ENCODE measurements at regions not wholly inside any gene's neighbourhood (a gene's known extent, or its start where the extent isn't known, plus 50 kb on each side); places are given as distances from the start of the nearest gene placed in this dataset.

DNA sequence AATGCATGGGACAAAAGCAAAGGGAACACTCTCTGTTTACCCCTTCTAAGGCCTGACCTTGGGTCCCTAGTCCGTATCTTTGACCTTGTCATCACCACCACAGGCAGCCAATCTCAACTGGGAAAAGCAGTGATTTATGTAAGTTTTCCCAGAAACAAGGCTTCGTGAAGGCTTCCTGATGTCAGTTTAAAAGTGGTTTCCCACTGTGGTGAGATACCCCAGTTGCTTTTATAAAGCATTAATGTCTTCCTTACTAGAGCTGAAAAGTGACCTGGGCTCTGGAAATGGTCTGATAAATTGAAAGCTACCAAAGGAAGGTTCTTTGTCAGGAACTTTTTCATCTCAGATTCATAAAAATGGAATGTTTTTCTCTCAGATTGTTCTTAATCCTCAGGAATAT, 536.4 kb upstream of the PTBP2 start:
- Histone ChIP-seq H2BK20ac (ENCODE audit: low read length) (no peak overlapping the region), H3K79me1 (ENCODE audit: low read depth, low read length) (no peaks in the 10 kb centered on the region), H3K23ac (ENCODE audit: insufficient read length) (no peak overlapping the region), H3K9me3 (ENCODE audit: insufficient read depth in 2 of 2, low read depth in 1 of 2, low read length in 1 of 2) (0 out of 4 replicates have a peak, but pooled peaks cover 0 to 2% of the 10 kb centered on the region in 2 experiments), H3K27me3 (replicated peaks in 1 of 4; ENCODE audit: control insufficient read depth in 3 of 4, extremely low read depth in 1 of 4, insufficient read depth in 3 of 4, low read length in 3 of 4) (no peaks in the 10 kb centered on the region), H4K20me1 (replicated peaks in 1 of 2; ENCODE audit: control insufficient read depth in 1 of 2, insufficient read depth in 2 of 2, low read length in 2 of 2) (no peaks in the 10 kb centered on the region), H2AFZ (ENCODE audit: low read length) (no peak overlapping the region), H3K79me2 (ENCODE audit: control insufficient read depth in 1 of 2, insufficient read depth in 2 of 2, low read length in 2 of 2) (no peaks in the 10 kb centered on the region), H3K4me3 (ENCODE audit: extremely low read depth in 1 of 4, insufficient read depth in 2 of 4, low read depth in 3 of 4, low read length in 4 of 4) (no peak overlapping the region), H3K14ac (ENCODE audit: insufficient read length) (no peak overlapping the region), H4K5ac (ENCODE audit: insufficient read length, low read depth, low read length) (no peak overlapping the region), H4K8ac (ENCODE audit: extremely low read depth, insufficient read depth, low read length) (no peak overlapping the region), H3K4me1 (replicated peaks in 1 of 4; ENCODE audit: control insufficient read depth in 3 of 4, insufficient read depth in 4 of 4, low read length in 3 of 4) (peaks cover 0 to 26% (median 4%) of the 10 kb centered on the region in 4 experiments; a peak in 2 of 7 replicates), H2AK5ac (ENCODE audit: low read depth, low read length) (no peak overlapping the region), H3K36me3 (ENCODE audit: control insufficient read depth in 2 of 4, insufficient read depth in 4 of 4, low read length in 3 of 4) (no peaks in the 10 kb centered on the region), H3K56ac (replicated peaks; ENCODE audit: insufficient read length, low read depth, low read length) (no peak overlapping the region), H2BK120ac (replicated peaks; ENCODE audit: low read depth, low read length) (no peak overlapping the region), H4K91ac (replicated peaks; ENCODE audit: insufficient read length, low read length) (no peak overlapping the region), H3K18ac (ENCODE audit: extremely low read depth, low read length) (no peak overlapping the region; the same call in 1 of the 2 replicates), H3K4ac (replicated peaks; ENCODE audit: insufficient read length, low read depth, low read length) (no peak overlapping the region), H3K27ac (ENCODE audit: low read depth, low read length) (no peak overlapping the region), H3K4me2 (ENCODE audit: insufficient read depth in 1 of 2, low read depth in 2 of 2, low read length in 2 of 2) (no peak overlapping the region), H3K9ac (replicated peaks in 1 of 4; ENCODE audit: extremely low read depth in 1 of 4, low read depth in 3 of 4, low read length in 3 of 4) (no peak overlapping the region), H3K23me2 (ENCODE audit: low read depth, low read length) (no peaks in the 10 kb centered on the region), H2BK15ac (ENCODE audit: low read length) (no peak overlapping the region), H2BK12ac (ENCODE audit: low read depth, low read length) (0 out of 2 replicates have a peak overlapping the region, but pooled peaks have one; percentile 56), H2BK5ac (ENCODE audit: low read depth, low read length) (no peak overlapping the region)
- no peak for DNase-seq (ENCODE audit: low read depth in 1 of 2, low spot score in 2 of 2)
- ChIA-PET CTCF (ENCODE audit: partially characterized antibody) (no interaction called here), POLR2A (ENCODE audit: partially characterized antibody) (no interaction called here)
- no peak for FAIRE-seq
- WGBS, 2 experiments (ENCODE audit: extremely low coverage in 1 of 2, insufficient coverage in 1 of 2, insufficient read length in 1 of 2, insufficient replicate concordance in 2 of 2, low coverage in 1 of 2, low lambda C conversion rate in 2 of 2, missing lambda C conversion rate in 1 of 2) = 86% methylated on average over 2 of the region's 2 CpGs; no CpG with 5 or more reads in 1 of the 2 experiments
- no peak for TF ChIP-seq YY1 (IDR thresholded peaks at IDR 0.05; ENCODE audit: low read depth, low read length)
- no peak for TF ChIP-seq FOSL1 (IDR thresholded peaks at IDR 0.05; ENCODE audit: insufficient read depth, low read depth, low read length)
- no peak for TF ChIP-seq CBX8 (IDR thresholded peaks at IDR 0.05; ENCODE audit: borderline replicate concordance, low read depth, low read length)
- TF ChIP-seq, protein P1, sequence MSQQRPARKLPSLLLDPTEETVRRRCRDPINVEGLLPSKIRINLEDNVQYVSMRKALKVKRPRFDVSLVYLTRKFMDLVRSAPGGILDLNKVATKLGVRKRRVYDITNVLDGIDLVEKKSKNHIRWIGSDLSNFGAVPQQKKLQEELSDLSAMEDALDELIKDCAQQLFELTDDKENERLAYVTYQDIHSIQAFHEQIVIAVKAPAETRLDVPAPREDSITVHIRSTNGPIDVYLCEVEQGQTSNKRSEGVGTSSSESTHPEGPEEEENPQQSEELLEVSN (IDR thresholded peaks at IDR 0.05) = no peak
- TF ChIP-seq RXRA (IDR thresholded peaks at IDR 0.05; ENCODE audit: insufficient read depth, low read depth, low read length) = no peak
- TF ChIP-seq BRCA1 (IDR thresholded peaks at IDR 0.05; ENCODE audit: low read depth, low read length) = no peak
- TF ChIP-seq RAD21 (IDR thresholded peaks at IDR 0.05 in 1 of 2, conservative IDR thresholded peaks at IDR 0.05 in 1 of 2; ENCODE audit: low read depth in 2 of 2, low read length in 2 of 2) = no peak

Data from H1 (cell line).